ENCODE measurements at regions not wholly inside any gene's neighbourhood (a gene's known extent, or its start where the extent isn't known, plus 50 kb on each side); places are given as distances from the start of the nearest gene placed in this dataset.

DNA sequence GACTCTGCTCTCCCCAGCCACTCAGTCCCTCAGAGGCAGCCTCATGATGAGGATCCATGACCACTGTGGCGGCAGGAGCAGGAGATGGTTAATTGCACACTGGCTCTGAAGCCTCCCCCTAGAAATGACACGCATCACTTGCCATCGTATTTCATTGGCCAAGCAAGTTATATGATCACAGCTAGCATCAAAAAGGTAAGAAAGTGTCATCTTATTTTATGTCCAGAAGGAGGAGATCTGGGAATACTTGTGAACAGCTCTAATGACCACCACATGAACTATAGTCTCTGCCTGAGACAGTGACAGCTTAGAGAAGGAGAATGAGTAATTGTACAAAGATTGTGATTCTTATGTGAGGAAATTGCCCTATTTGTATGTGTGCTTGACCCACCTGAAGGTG, 363.4 kb downstream of the NUAK1 start:
- Histone ChIP-seq H3K4me1 (peaks cover 13% of the 10 kb centered on the region), H3K27ac (no peak overlapping the region), H3K4me3 (no peak overlapping the region), H3K9me3 (no peaks in the 10 kb centered on the region), H3K27me3 (no peaks in the 10 kb centered on the region), H3K36me3 (no peaks in the 10 kb centered on the region)
- DNase-seq (ENCODE audit: extremely low spot score in 2 of 2), result no peak
- intact Hi-C loops (cut with DNase I), result no loop called here
- TF ChIP-seq, protein P1, sequence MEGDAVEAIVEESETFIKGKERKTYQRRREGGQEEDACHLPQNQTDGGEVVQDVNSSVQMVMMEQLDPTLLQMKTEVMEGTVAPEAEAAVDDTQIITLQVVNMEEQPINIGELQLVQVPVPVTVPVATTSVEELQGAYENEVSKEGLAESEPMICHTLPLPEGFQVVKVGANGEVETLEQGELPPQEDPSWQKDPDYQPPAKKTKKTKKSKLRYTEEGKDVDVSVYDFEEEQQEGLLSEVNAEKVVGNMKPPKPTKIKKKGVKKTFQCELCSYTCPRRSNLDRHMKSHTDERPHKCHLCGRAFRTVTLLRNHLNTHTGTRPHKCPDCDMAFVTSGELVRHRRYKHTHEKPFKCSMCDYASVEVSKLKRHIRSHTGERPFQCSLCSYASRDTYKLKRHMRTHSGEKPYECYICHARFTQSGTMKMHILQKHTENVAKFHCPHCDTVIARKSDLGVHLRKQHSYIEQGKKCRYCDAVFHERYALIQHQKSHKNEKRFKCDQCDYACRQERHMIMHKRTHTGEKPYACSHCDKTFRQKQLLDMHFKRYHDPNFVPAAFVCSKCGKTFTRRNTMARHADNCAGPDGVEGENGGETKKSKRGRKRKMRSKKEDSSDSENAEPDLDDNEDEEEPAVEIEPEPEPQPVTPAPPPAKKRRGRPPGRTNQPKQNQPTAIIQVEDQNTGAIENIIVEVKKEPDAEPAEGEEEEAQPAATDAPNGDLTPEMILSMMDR (IDR thresholded peaks at IDR 0.05), result no peak
- TF ChIP-seq POLR2AphosphoS5 (IDR thresholded peaks at IDR 0.05; ENCODE audit: insufficient read depth in 1 of 2, low read depth in 1 of 2) (no peak), POLR2A (IDR thresholded peaks at IDR 0.05) (no peak)

DNA sequence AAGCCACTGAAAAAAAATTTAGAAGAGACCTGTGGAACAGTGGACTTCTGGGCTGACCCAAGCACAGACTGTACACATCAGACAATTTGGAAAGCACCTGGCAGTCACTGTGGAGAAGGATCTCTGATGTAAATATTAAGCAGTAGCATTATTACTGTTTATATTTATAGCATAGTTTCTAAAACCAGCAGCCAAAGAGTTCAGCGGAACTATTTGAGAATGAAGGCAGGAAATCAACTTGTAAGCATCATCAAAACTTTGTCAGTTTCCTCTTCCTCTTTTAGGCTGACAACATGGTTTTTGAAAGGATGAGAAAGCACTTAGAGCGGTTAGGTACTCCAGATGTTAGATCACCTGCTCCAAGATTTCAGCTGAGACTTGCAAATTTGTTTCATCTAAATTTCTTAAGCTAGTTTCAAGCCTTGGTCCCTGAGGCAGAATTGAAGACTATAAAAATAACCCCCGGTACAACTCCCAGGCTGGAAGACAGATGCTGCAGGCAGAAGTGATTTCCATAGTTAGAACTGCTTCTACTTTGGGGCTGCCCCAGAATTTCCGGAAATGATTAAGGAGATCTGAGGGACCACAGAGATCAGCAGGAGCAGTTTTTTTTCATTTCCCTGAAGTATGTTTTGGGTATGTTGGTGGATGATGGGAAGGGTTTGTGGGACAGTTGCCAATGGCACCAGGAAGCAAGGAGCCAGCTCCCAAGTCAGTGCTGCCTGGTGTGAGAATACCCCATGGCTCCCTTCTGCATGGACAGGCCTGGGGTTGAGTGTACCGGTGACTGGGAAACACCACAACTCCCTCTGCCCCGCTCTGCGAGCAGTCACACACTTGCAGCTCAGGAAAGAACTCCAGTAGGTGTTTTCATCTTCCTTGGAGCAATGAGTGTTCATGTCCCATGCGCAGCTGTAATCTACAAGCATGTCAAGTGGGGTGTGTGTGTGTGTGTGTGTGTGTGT, 354.5 kb downstream of the NUAK1 start:
- TF ChIP-seq, protein P1 (IDR thresholded peaks at IDR 0.05), result no peak
- TF ChIP-seq POLR2AphosphoS5 (IDR thresholded peaks at IDR 0.05; ENCODE audit: insufficient read depth in 1 of 2, low read depth in 1 of 2) (no peak), POLR2A (IDR thresholded peaks at IDR 0.05) (no peak)
- no peak for DNase-seq (ENCODE audit: extremely low spot score in 2 of 2)
- no peak overlapping the region for H3K27ac ChIP-seq

DNA sequence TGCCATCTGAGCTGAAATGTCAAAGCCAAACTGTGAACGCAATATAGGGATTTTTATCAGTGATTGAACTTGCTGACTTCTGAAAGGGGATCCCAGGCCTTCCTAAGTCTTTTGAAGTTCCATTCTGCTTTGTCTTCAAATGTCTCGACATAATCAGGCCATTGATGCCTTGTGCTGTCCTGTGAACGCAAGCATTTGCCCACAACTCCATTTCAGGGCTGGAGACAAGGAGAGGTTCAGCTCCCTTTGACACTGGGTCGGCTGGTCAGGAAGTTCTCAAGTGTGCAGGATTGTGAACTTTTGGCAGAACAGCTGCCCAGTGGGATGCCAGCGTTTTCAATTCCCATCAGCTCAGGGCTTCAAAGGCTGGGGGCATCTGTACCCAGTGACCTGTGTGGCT, 345.3 kb downstream of the NUAK1 start:
- Histone ChIP-seq H3K27me3 (no peaks in the 10 kb centered on the region), H3K4me1 (peaks cover 1% of the 10 kb centered on the region), H3K9me3 (peaks cover 5% of the 10 kb centered on the region), H3K27ac (no peak overlapping the region), H3K36me3 (no peaks in the 10 kb centered on the region), H3K4me3 (no peak overlapping the region)
- intact Hi-C loops (cut with DNase I), result no loop called here
- TF ChIP-seq, protein P1 (IDR thresholded peaks at IDR 0.05), result no peak
- TF ChIP-seq POLR2A (IDR thresholded peaks at IDR 0.05) (no peak), POLR2AphosphoS5 (IDR thresholded peaks at IDR 0.05; ENCODE audit: insufficient read depth in 1 of 2, low read depth in 1 of 2) (no peak)
- no peak for DNase-seq (ENCODE audit: extremely low spot score in 2 of 2)

More for the DNA sequence above, 354.5 kb downstream of the NUAK1 start:
- intact Hi-C loops (cut with DNase I), result no loop called here
- H3K4me3 ChIP-seq, result no peak overlapping the region
- no peaks in the 10 kb centered on the region for H3K36me3 ChIP-seq
- H3K9me3 ChIP-seq, result no peaks in the 10 kb centered on the region
- H3K27me3 ChIP-seq, result no peaks in the 10 kb centered on the region
- H3K4me1 ChIP-seq, result no peaks in the 10 kb centered on the region

DNA sequence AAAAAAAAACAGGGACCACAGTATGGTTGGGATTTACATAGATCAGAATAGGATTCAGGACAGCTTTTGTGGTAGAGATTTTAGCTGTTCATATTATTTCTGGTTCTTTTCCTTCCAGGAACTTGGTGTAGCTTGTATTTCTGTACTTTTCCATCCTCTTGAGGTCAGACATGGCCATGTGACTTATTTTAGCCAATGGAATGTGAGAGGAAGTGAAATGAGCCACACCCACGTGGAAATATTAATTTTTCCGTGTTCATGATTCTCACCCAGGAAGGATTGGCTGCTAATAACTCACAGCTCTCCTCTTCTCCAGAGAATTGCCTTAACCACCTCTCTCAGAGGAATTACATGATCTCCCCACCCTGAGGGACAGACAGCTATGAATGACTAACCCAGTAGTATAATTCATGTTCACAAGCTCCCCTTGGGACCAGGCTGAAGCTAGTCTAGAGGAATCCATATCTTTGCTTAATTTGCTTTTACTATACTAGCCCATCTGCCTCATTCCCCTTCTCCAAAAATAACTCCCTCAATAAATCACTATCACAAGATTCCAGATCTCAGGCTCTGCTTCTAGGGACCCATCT, 340.4 kb downstream of the NUAK1 start:
- no peaks in the 10 kb centered on the region for H3K9me3 ChIP-seq
- intact Hi-C loops (cut with DNase I), result no loop called here
- H3K36me3 ChIP-seq, result no peaks in the 10 kb centered on the region
- TF ChIP-seq, protein P1 (IDR thresholded peaks at IDR 0.05), result no peak
- TF ChIP-seq POLR2AphosphoS5 (IDR thresholded peaks at IDR 0.05; ENCODE audit: insufficient read depth in 1 of 2, low read depth in 1 of 2) (no peak), POLR2A (IDR thresholded peaks at IDR 0.05) (no peak)
- no peak overlapping the region for H3K27ac ChIP-seq
- H3K27me3 ChIP-seq, result no peaks in the 10 kb centered on the region
- no peak for DNase-seq (ENCODE audit: extremely low spot score in 2 of 2)
- H3K4me1 ChIP-seq, result peaks cover 7% of the 10 kb centered on the region
- no peak overlapping the region for H3K4me3 ChIP-seq

DNA sequence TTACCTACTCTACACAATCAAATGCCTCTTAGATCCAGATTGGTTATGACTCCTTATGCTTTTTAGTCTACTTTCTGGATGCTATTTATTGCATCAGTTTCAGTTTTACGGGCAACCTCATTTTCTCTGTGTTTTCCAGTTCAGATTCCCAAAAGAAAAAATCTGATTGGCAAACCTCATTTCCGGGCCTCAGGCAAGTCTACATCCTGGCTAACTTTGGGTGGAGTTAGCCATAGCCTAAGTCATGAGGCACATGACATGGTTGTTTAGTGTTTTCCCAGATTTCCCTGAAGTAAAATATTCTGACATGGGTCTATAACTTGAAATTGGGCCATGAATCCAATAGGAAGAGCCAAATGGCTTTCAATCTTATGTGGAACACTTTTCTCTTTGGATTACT, 339.7 kb downstream of the NUAK1 start:
- Histone ChIP-seq H3K4me3 (no peak overlapping the region), H3K4me1 (peaks cover 7% of the 10 kb centered on the region), H3K9me3 (no peaks in the 10 kb centered on the region), H3K36me3 (no peaks in the 10 kb centered on the region), H3K27ac (no peak overlapping the region), H3K27me3 (no peaks in the 10 kb centered on the region)
- intact Hi-C loops (cut with DNase I), result no loop called here
- no peak for TF ChIP-seq POLR2AphosphoS5 (IDR thresholded peaks at IDR 0.05; ENCODE audit: insufficient read depth in 1 of 2, low read depth in 1 of 2)
- no peak for TF ChIP-seq POLR2A (IDR thresholded peaks at IDR 0.05)
- TF ChIP-seq, protein P1 (IDR thresholded peaks at IDR 0.05), result no peak
- no peak for DNase-seq (ENCODE audit: extremely low spot score in 2 of 2)
